Immature natural killer cell (primary cell): ENCODE measurements at regions not wholly inside any gene's neighbourhood (a gene's known extent, or its start where the extent isn't known, plus 50 kb on each side); places are given as distances from the start of the nearest gene placed in this dataset.

Experiments
- DNase-seq, 3 donors: peaks; one replicate each; pipeline ENCODE4 v3.0.0; 2022; ENCODE audit warnings: mixed read lengths in 1 of 3
- H3K27ac Mint-ChIP-seq, 6 donors: one replicate each; pipeline ENCODE4 v1.8.0; 2020; ENCODE audit warnings: mixed read lengths in 6 of 6, mild to moderate bottlenecking in 5 of 6, inconsistent platforms in 4 of 6, moderate library complexity in 3 of 6
- H3K27me3 Mint-ChIP-seq, 3 donors: one replicate each; pipeline ENCODE4 v1.8.0; 2020 to 2021; ENCODE audit warnings: low read depth in 3 of 3, mild to moderate bottlenecking in 3 of 3, mixed read lengths in 3 of 3, moderate library complexity in 3 of 3, inconsistent platforms in 1 of 3
- H3K36me3 Mint-ChIP-seq, 3 donors: one replicate each; pipeline ENCODE4 v1.8.0; 2020; ENCODE audit warnings: mixed read lengths in 3 of 3, inconsistent platforms in 2 of 3, mild to moderate bottlenecking in 2 of 3
- H3K4me1 Mint-ChIP-seq, 2 donors: one replicate each; pipeline ENCODE4 v1.8.0; 2020; ENCODE audit warnings: inconsistent platforms in 2 of 2, mild to moderate bottlenecking in 2 of 2, mixed read lengths in 2 of 2, moderate library complexity in 1 of 2
- H3K4me3 Mint-ChIP-seq, 5 donors: one replicate each; pipeline ENCODE4 v1.8.0; 2020; ENCODE audit warnings: mild to moderate bottlenecking in 5 of 5, mixed read lengths in 5 of 5, inconsistent platforms in 3 of 5, moderate library complexity in 3 of 5
- H3K9me3 Mint-ChIP-seq, 6 donors: one replicate each; pipeline ENCODE4 v1.8.0; 2020; ENCODE audit warnings: mild to moderate bottlenecking in 6 of 6, mixed read lengths in 6 of 6, inconsistent platforms in 4 of 6, moderate library complexity in 3 of 6

DNA sequence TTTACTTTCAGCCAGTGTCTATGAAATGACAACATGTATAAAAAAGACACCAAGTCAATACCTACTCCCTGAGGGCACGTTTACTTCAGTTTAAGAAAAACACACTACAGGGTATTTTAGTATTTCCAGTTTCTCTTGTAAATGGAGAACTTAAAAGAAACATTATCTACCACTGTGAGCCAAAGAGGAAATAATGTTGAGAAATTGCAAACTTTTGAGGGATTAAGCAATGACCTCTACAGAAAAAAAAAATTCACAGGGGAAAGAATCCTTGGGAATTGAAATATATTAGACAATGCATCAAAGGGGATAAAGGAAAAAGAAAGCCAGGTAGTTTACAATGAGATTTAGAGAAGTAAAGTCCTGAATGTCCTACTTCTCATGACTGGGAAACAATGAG is 126.0 kb downstream of the KCNJ2 start:
- no peaks in the 10 kb centered on the region for H3K4me1 Mint-ChIP-seq
- no peaks in the 10 kb centered on the region for H3K27me3 Mint-ChIP-seq
- no peak for DNase-seq
- H3K36me3 Mint-ChIP-seq: no peaks in the 10 kb centered on the region
- H3K9me3 Mint-ChIP-seq: peaks cover 5 to 21% (median 11%) of the 10 kb centered on the region in 6 donors
- H3K4me3 Mint-ChIP-seq: no peak overlapping the region
- H3K27ac Mint-ChIP-seq: no peak overlapping the region

- H3K27ac Mint-ChIP-seq: no peak overlapping the region
- no peak overlapping the region for H3K4me3 Mint-ChIP-seq
- H3K36me3 Mint-ChIP-seq: no peaks in the 10 kb centered on the region
- no peak for DNase-seq
- no peaks in the 10 kb centered on the region for H3K4me1 Mint-ChIP-seq
- peaks cover 5 to 21% (median 12%) of the 10 kb centered on the region in 6 donors for H3K9me3 Mint-ChIP-seq
- H3K27me3 Mint-ChIP-seq: no peaks in the 10 kb centered on the region
These were observed 126.4 kb downstream of the KCNJ2 start for GRCh38 chr17:70295731-70296130.

- H3K4me1 Mint-ChIP-seq: no peaks in the 10 kb centered on the region
- no peaks in the 10 kb centered on the region for H3K27me3 Mint-ChIP-seq
- no peak overlapping the region for H3K27ac Mint-ChIP-seq
- H3K9me3 Mint-ChIP-seq: peaks cover 5 to 21% (median 12%) of the 10 kb centered on the region in 6 donors
- no peak for DNase-seq
- H3K4me3 Mint-ChIP-seq: no peak overlapping the region
- H3K36me3 Mint-ChIP-seq: no peaks in the 10 kb centered on the region
These were observed 127.1 kb downstream of the KCNJ2 start for GRCh38 chr17:70296456-70296855.

DNA sequence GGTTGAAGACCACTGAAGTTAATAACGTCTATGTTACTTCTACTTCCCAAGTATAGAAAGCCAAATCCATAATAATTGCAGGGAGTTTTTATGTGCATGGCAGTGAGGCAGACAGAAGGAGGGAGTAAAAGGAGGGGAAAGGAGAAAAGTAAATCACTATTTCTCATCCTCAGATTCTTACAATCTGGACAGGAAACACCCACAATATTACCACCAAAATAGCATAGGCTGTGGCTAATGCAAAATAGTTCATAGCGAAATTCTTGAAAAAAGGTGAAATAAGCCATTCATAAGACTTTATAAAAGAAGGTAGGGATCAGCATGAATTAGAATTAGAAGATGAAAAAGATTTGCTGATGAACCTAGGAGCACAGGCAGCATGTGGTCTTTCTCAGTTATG is 128.1 kb downstream of the KCNJ2 start:
- Mint-ChIP-seq H3K27ac (no peak overlapping the region), H3K36me3 (no peaks in the 10 kb centered on the region), H3K27me3 (no peaks in the 10 kb centered on the region)

DNA sequence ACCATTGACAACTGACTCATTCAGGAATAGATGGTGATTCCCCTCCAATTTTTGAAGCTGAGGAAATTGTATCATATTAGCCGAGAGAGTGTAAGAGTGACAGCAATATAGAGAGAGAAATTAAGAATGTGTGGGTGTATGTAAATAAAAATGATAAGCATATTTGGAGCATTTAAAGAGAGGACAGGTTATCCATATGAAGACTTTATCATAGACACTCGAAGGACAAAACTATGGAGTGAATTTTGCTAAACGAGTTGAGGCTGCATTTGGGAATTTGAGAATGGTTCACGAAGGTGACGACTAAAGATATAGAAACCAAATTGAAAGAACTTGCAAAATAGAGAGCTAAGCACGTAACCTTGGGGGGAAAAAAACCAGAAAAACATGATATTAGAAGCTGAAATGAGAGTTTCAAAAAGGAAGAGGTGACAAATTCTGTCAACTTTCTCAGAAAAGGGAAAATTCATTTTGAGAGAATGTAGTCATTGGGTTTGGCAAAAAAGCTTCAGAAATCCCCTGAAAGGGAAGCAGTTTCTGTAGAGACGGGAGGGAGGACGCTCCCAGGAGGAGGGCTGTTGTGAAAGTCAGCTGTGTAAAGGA is 129.7 kb downstream of the KCNJ2 start:
- Mint-ChIP-seq H3K36me3 (no peaks in the 10 kb centered on the region), H3K27me3 (no peaks in the 10 kb centered on the region), H3K27ac (no peak overlapping the region), H3K9me3 (peaks cover 5 to 11% (median 9%) of the 10 kb centered on the region in 6 donors), H3K4me1 (no peaks in the 10 kb centered on the region), H3K4me3 (no peak overlapping the region)
- DNase-seq: no peak

More for the DNA sequence above, 128.1 kb downstream of the KCNJ2 start:
- no peak for DNase-seq
- Mint-ChIP-seq H3K4me1 (no peaks in the 10 kb centered on the region), H3K9me3 (peaks cover 5 to 16% (median 10%) of the 10 kb centered on the region in 6 donors), H3K4me3 (no peak overlapping the region)

- peaks cover 0 to 2% (median 0%) of the 10 kb centered on the region in 3 donors for H3K27me3 Mint-ChIP-seq
- H3K9me3 Mint-ChIP-seq: peaks cover 0 to 19% (median 3%) of the 10 kb centered on the region in 6 donors
- H3K4me3 Mint-ChIP-seq: no peak overlapping the region
- H3K36me3 Mint-ChIP-seq: no peaks in the 10 kb centered on the region
- no peaks in the 10 kb centered on the region for H3K4me1 Mint-ChIP-seq
- H3K27ac Mint-ChIP-seq: no peak overlapping the region
- DNase-seq: no peak
These were observed 138.3 kb downstream of the KCNJ2 start for GRCh38 chr17:70307430-70308225.

DNA sequence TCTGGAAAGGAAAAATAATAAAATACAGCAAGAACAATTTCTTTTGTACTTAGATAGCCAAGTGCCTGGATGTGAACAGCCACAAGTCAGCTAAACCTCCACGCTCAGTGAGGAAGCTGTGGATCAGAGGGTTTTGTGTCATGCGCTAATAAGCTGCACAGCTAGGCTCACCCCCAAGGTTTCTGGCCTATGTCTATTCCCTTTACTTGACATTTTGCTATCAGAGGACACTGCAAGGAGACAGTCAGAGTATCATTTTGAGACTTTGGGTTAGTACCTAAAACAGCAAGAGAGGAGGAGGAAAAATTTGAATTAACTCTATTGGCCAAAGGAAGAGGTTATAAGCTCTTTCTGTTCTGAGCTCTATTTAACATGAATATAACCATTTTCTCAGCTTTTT is 139.3 kb downstream of the KCNJ2 start:
- peaks cover 0 to 24% (median 4%) of the 10 kb centered on the region in 6 donors for H3K9me3 Mint-ChIP-seq
- H3K4me3 Mint-ChIP-seq: no peak overlapping the region
- no peaks in the 10 kb centered on the region for H3K36me3 Mint-ChIP-seq
- H3K4me1 Mint-ChIP-seq: no peaks in the 10 kb centered on the region
- H3K27me3 Mint-ChIP-seq: peaks cover 0 to 2% (median 0%) of the 10 kb centered on the region in 3 donors
- H3K27ac Mint-ChIP-seq: no peak overlapping the region
- no peak for DNase-seq

GRCh38 chr17:70310221-70310672 is 140.9 kb downstream of the KCNJ2 start:
- peaks cover 0 to 2% (median 0%) of the 10 kb centered on the region in 3 donors for H3K27me3 Mint-ChIP-seq
- no peak for DNase-seq
- no peak overlapping the region for H3K4me3 Mint-ChIP-seq
- no peak overlapping the region for H3K27ac Mint-ChIP-seq
- H3K36me3 Mint-ChIP-seq: no peaks in the 10 kb centered on the region
- H3K4me1 Mint-ChIP-seq: no peaks in the 10 kb centered on the region
- H3K9me3 Mint-ChIP-seq: peaks cover 0 to 14% (median 4%) of the 10 kb centered on the region in 6 donors

DNA sequence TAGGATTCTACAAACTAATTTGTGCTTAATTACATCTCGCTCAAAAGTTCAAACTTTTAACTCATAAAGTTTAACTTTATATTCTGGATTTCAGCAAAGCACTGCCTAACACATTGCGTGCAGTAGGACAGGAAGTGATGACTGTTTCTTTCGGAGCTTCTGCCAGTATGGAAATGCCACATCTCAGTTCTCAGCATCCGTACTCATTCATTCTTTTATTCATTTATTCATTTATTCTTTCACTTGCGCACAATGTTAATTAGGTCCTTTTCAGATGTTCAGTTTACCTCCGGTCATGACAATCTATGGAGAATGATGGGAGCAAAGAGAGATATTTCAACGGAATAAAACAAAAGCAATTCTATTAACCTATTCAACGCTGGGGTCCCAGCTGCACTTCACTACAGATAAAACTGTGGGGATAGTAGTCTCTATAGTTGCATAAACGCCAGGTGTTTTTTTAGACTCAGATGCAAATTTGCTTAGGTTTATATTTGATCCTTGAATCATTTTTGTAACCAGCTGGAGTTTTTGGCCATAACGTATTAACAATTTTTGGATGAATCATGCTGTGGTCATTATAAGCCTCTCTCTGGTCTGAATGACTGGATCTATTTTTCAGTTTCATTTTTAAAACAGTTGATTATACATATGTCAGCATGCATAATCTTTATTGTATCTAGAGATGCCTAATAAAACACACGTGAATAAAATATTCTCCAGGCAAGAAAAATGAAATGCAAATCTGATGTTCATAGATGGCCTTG is 143.9 kb downstream of the KCNJ2 start:
- Mint-ChIP-seq H3K4me1 (no peaks in the 10 kb centered on the region), H3K36me3 (no peaks in the 10 kb centered on the region), H3K4me3 (no peak overlapping the region), H3K27ac (no peak overlapping the region), H3K27me3 (peaks cover 0 to 2% (median 0%) of the 10 kb centered on the region in 3 donors), H3K9me3 (peaks cover 0 to 13% (median 3%) of the 10 kb centered on the region in 6 donors)
- no peak for DNase-seq

GRCh38 chr17:70314096-70314495 is 144.8 kb downstream of the KCNJ2 start:
- no peaks in the 10 kb centered on the region for H3K4me1 Mint-ChIP-seq
- H3K27me3 Mint-ChIP-seq: peaks cover 0 to 2% (median 0%) of the 10 kb centered on the region in 3 donors
- no peak overlapping the region for H3K27ac Mint-ChIP-seq
- H3K9me3 Mint-ChIP-seq: peaks cover 0 to 19% (median 5%) of the 10 kb centered on the region in 6 donors
- DNase-seq: no peak
- H3K36me3 Mint-ChIP-seq: no peaks in the 10 kb centered on the region
- H3K4me3 Mint-ChIP-seq: no peak overlapping the region

DNA sequence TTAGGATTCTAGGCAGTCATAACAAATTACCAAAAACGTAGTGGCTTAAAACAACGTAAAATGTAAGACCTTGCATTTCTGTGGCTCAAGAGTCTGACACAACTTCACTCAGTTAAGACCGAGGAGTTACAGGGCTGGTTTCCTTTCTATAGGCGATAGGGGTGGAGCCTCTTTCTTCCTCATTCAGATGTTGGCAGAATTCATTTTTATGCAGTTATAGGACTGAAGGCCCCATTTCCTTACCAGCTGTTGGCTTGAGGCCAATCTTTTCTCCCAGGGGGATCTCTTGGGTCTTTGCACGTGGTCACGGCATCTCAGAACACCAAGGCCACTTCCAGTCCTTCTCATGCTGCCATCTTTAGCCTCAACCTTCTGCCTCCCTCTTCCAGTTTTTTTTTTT is 145.2 kb downstream of the KCNJ2 start:
- Mint-ChIP-seq H3K4me3 (no peak overlapping the region), H3K27me3 (peaks cover 0 to 5% (median 0%) of the 10 kb centered on the region in 3 donors), H3K27ac (no peak overlapping the region), H3K9me3 (peaks cover 0 to 19% (median 5%) of the 10 kb centered on the region in 6 donors), H3K4me1 (no peaks in the 10 kb centered on the region), H3K36me3 (no peaks in the 10 kb centered on the region)
- DNase-seq: no peak

GRCh38 chr17:70317421-70317820 is 148.1 kb downstream of the KCNJ2 start:
- no peaks in the 10 kb centered on the region for H3K4me1 Mint-ChIP-seq
- peaks cover 0 to 3% (median 1%) of the 10 kb centered on the region in 3 donors for H3K27me3 Mint-ChIP-seq
- no peak overlapping the region for H3K27ac Mint-ChIP-seq
- DNase-seq: no peak
- H3K4me3 Mint-ChIP-seq: no peak overlapping the region
- peaks cover 0 to 17% (median 5%) of the 10 kb centered on the region in 6 donors for H3K9me3 Mint-ChIP-seq
- H3K36me3 Mint-ChIP-seq: no peaks in the 10 kb centered on the region

DNA sequence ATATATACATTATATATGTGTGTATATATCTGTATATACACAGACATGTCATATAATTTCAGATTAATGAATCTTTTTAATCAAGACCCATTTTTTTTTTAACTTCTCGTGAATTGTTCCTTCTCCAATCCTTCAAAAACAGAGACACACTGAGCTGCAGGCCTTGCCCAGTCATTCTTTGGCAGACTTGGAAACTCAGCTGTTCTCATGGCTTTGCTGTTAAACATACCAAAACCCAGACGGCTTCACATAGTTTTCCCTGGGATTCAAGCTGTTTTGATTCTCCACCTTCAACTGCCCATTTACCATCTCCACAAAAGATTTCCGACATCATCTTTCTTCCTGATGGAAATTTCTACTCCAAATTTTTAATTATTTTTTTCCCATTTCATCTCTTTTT is 148.7 kb downstream of the KCNJ2 start:
- no peak overlapping the region for H3K27ac Mint-ChIP-seq
- no peak overlapping the region for H3K4me3 Mint-ChIP-seq
- H3K4me1 Mint-ChIP-seq: no peaks in the 10 kb centered on the region
- peaks cover 0 to 3% (median 1%) of the 10 kb centered on the region in 3 donors for H3K27me3 Mint-ChIP-seq
- no peak for DNase-seq
- peaks cover 0 to 22% (median 6%) of the 10 kb centered on the region in 6 donors for H3K9me3 Mint-ChIP-seq
- peaks cover 0 to 3% (median 0%) of the 10 kb centered on the region in 3 donors for H3K36me3 Mint-ChIP-seq

DNA sequence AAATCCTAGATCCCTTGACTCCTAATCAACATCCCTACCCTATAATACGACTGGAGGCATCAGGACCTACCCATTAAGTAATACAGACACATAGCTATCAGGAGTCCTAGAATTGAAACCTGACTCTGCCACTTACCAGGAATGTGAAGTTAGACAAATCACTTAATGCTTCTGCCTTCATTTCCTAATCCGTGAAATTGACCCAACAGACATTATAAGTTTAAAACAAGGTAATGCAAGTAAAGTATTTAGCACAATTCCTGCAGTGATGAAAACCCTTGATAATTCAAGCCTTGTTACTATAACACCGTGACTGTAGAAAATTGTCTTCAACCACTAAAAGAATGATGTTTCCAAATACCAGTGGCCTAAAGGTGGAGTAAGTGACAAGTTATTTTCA is 150.2 kb downstream of the KCNJ2 start:
- no peak overlapping the region for H3K4me3 Mint-ChIP-seq
- peaks cover 0 to 3% (median 0%) of the 10 kb centered on the region in 3 donors for H3K36me3 Mint-ChIP-seq
- no peaks in the 10 kb centered on the region for H3K4me1 Mint-ChIP-seq
- peaks cover 0 to 26% (median 6%) of the 10 kb centered on the region in 6 donors for H3K9me3 Mint-ChIP-seq
- DNase-seq: no peak
- peaks cover 0 to 3% (median 1%) of the 10 kb centered on the region in 3 donors for H3K27me3 Mint-ChIP-seq
- no peak overlapping the region for H3K27ac Mint-ChIP-seq
